HepG2 (cell line): ENCODE measurements at regions not wholly inside any gene's neighbourhood (a gene's known extent, or its start where the extent isn't known, plus 50 kb on each side); places are given as distances from the start of the nearest gene placed in this dataset.

Experiments used
- ATAC-seq: fragments of 200-7000 bp; cut with Tn5 transposase; 3 replicates; pipeline ENCODE4 v1.9.1; 2020; ENCODE audit warnings: mild to moderate bottlenecking, moderate library complexity
- BruUV-seq: library from RNA; stranded (reverse); fragments of 400-500 nt; replicated peaks from 2 replicates; lab custom pipeline; 2021; lab: Mats Ljungman, UMichigan
- CTCF ChIA-PET: fragments of 300-600 bp; formaldehyde crosslinking; extraction: SDS; loops from one replicate; lab custom pipeline; 2021; ENCODE audit warnings: low total read pairs, inconsistent platforms, low intra/inter-chr PET ratio; lab: Yijun Ruan, JAX
- POLR2A ChIA-PET: fragments of 350-600 bp; sonication (Branson Sonifier 250); formaldehyde crosslinking; loops from one replicate; lab custom pipeline; 2020; ENCODE audit warnings: antibody characterized with exemption, inconsistent platforms; lab: Yijun Ruan, JAX
- DNase-seq: peaks from one replicate; pipeline ENCODE4 v3.0.0-alpha.2; 2015; ENCODE audit warnings: low spot score
- FAIRE-seq: peaks from 3 replicates; lab custom pipeline; 2011; peaks lifted over from hg19 to GRCh38; lab: Jason Lieb, UNC
- H2AFZ ChIP-seq: one replicate; pipeline ENCODE4 v1.6.1; 2011; ENCODE audit warnings: low read length, inconsistent platforms
- H3K27ac ChIP-seq: fragments of 300-600 bp; 3 replicates; pipeline ENCODE4 v1.8.0; 2011; ENCODE audit warnings: mixed run types, mild to moderate bottlenecking, mixed read lengths, low read length, inconsistent platforms; ENCODE audit not compliant: insufficient read depth; ENCODE audit errors: extremely low read length
- H3K27me3 ChIP-seq, 2 experiments: fragments of 200-600 bp in 1 of 2; 2 replicates in 1 of 2; 3 replicates in 1 of 2; pipeline versions ENCODE4 v1.6.0 to v1.8.0; 2011; ENCODE audit warnings: low read length in 2 of 2, mild to moderate bottlenecking in 2 of 2, moderate library complexity in 2 of 2, inconsistent platforms in 1 of 2; ENCODE audit not compliant: insufficient read depth in 2 of 2, control insufficient read depth in 1 of 2
- H3K36me3 ChIP-seq, 2 experiments: fragments of 200-600 bp in 1 of 2; replicated peaks in 1 of 2; 2 replicates in 1 of 2; 3 replicates in 1 of 2; pipeline versions ENCODE4 v1.5.1 to v1.8.0; 2011; ENCODE audit warnings: low read length in 2 of 2, inconsistent platforms in 1 of 2; ENCODE audit not compliant: insufficient read depth in 2 of 2, control insufficient read depth in 1 of 2
- H3K4me1 ChIP-seq: 2 replicates; pipeline ENCODE4 v1.5.1; 2012; ENCODE audit warnings: low read length, inconsistent platforms; ENCODE audit not compliant: insufficient read depth
- H3K4me2 ChIP-seq: 2 replicates; pipeline ENCODE4 v1.6.0; 2011; ENCODE audit warnings: low read depth, low read length, inconsistent platforms
- H3K4me3 ChIP-seq, 3 experiments: fragments of 200-600 bp in 1 of 3; sonication (generic), shearing (Covaris generic) in 1 of 3; replicated peaks in 1 of 3; 2 replicates each; pipeline ENCODE4 v1.5.1; 2011 to 2016; ENCODE audit warnings: low read length in 3 of 3, inconsistent platforms in 2 of 3, low read depth in 2 of 3, mild to moderate bottlenecking in 2 of 3, control low read depth in 1 of 3, mixed read lengths in 1 of 3; ENCODE audit not compliant: insufficient read depth in 1 of 3
- H3K79me2 ChIP-seq: one replicate; pipeline ENCODE4 v1.6.1; 2011; ENCODE audit warnings: low read length, inconsistent platforms; ENCODE audit not compliant: insufficient read depth
- H3K9ac ChIP-seq: 2 replicates; pipeline ENCODE4 v1.6.0; 2011; ENCODE audit warnings: mild to moderate bottlenecking, low read depth, low read length, inconsistent platforms; ENCODE audit not compliant: insufficient read depth
- H3K9me3 ChIP-seq: 2 replicates; pipeline ENCODE4 v1.5.1; 2012; ENCODE audit warnings: mild to moderate bottlenecking, low read length
- H4K20me1 ChIP-seq: 2 replicates; pipeline ENCODE4 v1.6.0; 2011; ENCODE audit warnings: inconsistent platforms, mild to moderate bottlenecking, low read length, moderate library complexity; ENCODE audit not compliant: insufficient read depth
- FOXO4 ChIP-seq: sonication (generic); formaldehyde crosslinking; conservative IDR thresholded peaks from 2 replicates; pipeline ENCODE4 v1.8.1; 2023; ENCODE audit warnings: missing genetic modification reagents
- ZFP90 ChIP-seq: sonication (generic); formaldehyde crosslinking; IDR thresholded peaks from 2 replicates; pipeline ENCODE4 v1.8.0; 2022; ENCODE audit warnings: missing genetic modification reagents, mild to moderate bottlenecking, inconsistent platforms, borderline replicate concordance
- ZMYM4 ChIP-seq: sonication (generic); formaldehyde crosslinking; IDR thresholded peaks from 2 replicates; pipeline ENCODE4 v1.8.1; 2023; ENCODE audit warnings: mild to moderate bottlenecking, missing genetic modification reagents
- ZNF460 ChIP-seq: sonication (generic); formaldehyde crosslinking; IDR thresholded peaks from 2 replicates; pipeline ENCODE4 v1.5.1; 2020; ENCODE audit warnings: missing genetic modification reagents, mild to moderate bottlenecking, borderline replicate concordance
- ZNF619 ChIP-seq: sonication (generic); formaldehyde crosslinking; IDR thresholded peaks from 2 replicates; pipeline ENCODE4 v1.4.0; 2020; ENCODE audit warnings: mild to moderate bottlenecking, missing genetic modification reagents
- WGBS: methylation state at CpG from one replicate; pipeline ENCODE4 v1.1.6; 2017; ENCODE audit warnings: low lambda C conversion rate; 5-methylcytosine and 5-hydroxymethylcytosine counted together
- in situ Hi-C: cut with HindIII; loops from 2 replicates; pipeline ENCODE4 v1.10.0; 2017; ENCODE audit warnings: low pct_unique_long_range_greater_than_20kb; ENCODE audit not compliant: extremely low pct_ligation_motif_present
- intact Hi-C: fragments of 100-400 bp; cut with micrococcal nuclease; formaldehyde crosslinking; loops from one replicate; pipeline ENCODE4 v1.10.0; 2022; ENCODE audit not compliant: unreplicated experiment
- TF ChIP-seq, protein P1 (sequence below): sonication (generic); formaldehyde crosslinking; IDR thresholded peaks from 2 replicates; pipeline ENCODE4 v1.4.0; 2020; ENCODE audit warnings: missing genetic modification reagents, mild to moderate bottlenecking, borderline replicate concordance

DNA sequence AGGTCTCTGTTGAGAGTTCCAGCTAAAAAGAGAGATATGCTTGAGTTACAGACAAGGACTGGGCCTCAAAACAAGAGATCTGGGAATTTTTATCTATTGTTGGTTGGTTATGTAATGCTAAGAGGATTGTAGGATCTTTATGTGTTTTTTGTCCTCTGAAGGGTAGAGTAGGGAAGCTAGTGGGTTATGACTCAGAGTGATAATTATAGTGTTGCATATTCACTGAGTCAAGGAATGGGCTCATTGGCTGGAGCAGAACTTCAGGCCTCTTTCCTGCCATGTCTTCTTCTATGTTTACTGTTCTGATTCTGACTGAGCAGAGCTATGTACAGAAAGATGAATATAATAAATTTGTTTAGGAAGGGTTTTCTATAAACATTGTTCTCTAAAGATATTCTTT is 66.1 kb upstream of the NOX3 start (continued):
- no peak for TF ChIP-seq ZFP90 (CRISPR knock-in tag)

DNA sequence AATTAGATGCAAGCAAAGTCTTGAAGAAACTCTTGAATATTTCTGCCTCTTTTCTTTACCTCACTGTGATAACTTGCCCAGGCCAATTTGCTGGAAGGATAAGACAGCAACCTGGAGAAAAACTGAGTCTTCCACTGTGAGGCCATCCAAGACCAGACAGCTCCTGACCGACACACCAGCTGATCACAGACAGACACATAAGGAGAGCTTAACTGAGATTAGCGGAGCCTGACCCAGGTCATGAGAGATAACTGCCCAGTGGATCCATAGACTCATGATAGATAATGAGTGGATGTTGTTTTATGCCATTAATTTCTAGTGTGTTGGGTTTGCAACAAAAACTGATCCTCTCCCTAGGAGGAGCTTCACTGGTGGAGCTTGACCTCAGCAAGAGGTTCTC is 64.4 kb upstream of the NOX3 start:
- no peaks in the 10 kb centered on the region for H4K20me1 ChIP-seq
- DNase-seq (no peak), FAIRE-seq (no peak), ATAC-seq (no peak)
- no peaks in the 10 kb centered on the region for H3K79me2 ChIP-seq
- CTCF ChIA-PET, result no interaction called here
- no peak overlapping the region for H3K27ac ChIP-seq
- in situ Hi-C loops, result no loop called here
- H3K4me1 ChIP-seq, result peaks cover 17% of the 10 kb centered on the region
- intact Hi-C loops, result no loop called here
- no peak overlapping the region for H3K9ac ChIP-seq
- no TSS peak for BruUV-seq
- POLR2A ChIA-PET, result interaction anchor here (0.8 to 1.3 kb wide), 3 partner anchors 9 to 205 kb away, joined by 3 to 6 read pairs (median 3); no protein-coding TSS in a partner anchor
- no peak overlapping the region for H3K4me2 ChIP-seq
- H3K9me3 ChIP-seq, result no peaks in the 10 kb centered on the region
- WGBS, result 100% methylated on average over 2 of the region's 2 CpGs
- H3K36me3 ChIP-seq, result no peaks in the 10 kb centered on the region
- TF ChIP-seq ZNF460 (CRISPR knock-in tag), result no peak
- TF ChIP-seq, protein P1, sequence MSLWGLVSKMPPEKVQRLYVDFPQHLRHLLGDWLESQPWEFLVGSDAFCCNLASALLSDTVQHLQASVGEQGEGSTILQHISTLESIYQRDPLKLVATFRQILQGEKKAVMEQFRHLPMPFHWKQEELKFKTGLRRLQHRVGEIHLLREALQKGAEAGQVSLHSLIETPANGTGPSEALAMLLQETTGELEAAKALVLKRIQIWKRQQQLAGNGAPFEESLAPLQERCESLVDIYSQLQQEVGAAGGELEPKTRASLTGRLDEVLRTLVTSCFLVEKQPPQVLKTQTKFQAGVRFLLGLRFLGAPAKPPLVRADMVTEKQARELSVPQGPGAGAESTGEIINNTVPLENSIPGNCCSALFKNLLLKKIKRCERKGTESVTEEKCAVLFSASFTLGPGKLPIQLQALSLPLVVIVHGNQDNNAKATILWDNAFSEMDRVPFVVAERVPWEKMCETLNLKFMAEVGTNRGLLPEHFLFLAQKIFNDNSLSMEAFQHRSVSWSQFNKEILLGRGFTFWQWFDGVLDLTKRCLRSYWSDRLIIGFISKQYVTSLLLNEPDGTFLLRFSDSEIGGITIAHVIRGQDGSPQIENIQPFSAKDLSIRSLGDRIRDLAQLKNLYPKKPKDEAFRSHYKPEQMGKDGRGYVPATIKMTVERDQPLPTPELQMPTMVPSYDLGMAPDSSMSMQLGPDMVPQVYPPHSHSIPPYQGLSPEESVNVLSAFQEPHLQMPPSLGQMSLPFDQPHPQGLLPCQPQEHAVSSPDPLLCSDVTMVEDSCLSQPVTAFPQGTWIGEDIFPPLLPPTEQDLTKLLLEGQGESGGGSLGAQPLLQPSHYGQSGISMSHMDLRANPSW (CRISPR knock-in tag), result 0 out of 2 replicates have a peak, but pooled peaks have one; percentile 51
- 0 out of 2 replicates have a peak, but pooled peaks have one; percentile 10 for TF ChIP-seq FOXO4 (CRISPR knock-in tag)
- TF ChIP-seq ZNF619 (CRISPR knock-in tag), result no peak
- TF ChIP-seq ZMYM4, result 0 out of 2 replicates have a peak, but pooled peaks have one; percentile 18
- no peak overlapping the region for H3K4me3 ChIP-seq
- H2AFZ ChIP-seq, result no peak overlapping the region
- H3K27me3 ChIP-seq, result no peaks in the 10 kb centered on the region
